Liver (tissue), 3 donors: ENCODE measurements at regions not wholly inside any gene's neighbourhood (a gene's known extent, or its start where the extent isn't known, plus 50 kb on each side); places are given as distances from the start of the nearest gene placed in this dataset.

Experiments used
- RAD21 ChIP-seq, 2 donors: IDR thresholded peaks; 2 replicates each; pipeline ENCODE4 v1.6.1; 2016; ENCODE audit warnings: antibody characterized with exemption in 2 of 2, mild to moderate bottlenecking in 2 of 2
- SP1 ChIP-seq: IDR thresholded peaks from 2 replicates; pipeline ENCODE4 v1.6.1; 2018; ENCODE audit warnings: antibody characterized with exemption, mild to moderate bottlenecking
- TF ChIP-seq, protein P1 (sequence below): fragments of 150-350 bp; IDR thresholded peaks from 2 replicates; pipeline ENCODE4 v1.5.1; 2017; ENCODE audit warnings: improper control_type of control experiment, low read depth, low read length; ENCODE audit not compliant: missing input control
- donor health status: healthy.
- donor health status: healthy.

DNA sequence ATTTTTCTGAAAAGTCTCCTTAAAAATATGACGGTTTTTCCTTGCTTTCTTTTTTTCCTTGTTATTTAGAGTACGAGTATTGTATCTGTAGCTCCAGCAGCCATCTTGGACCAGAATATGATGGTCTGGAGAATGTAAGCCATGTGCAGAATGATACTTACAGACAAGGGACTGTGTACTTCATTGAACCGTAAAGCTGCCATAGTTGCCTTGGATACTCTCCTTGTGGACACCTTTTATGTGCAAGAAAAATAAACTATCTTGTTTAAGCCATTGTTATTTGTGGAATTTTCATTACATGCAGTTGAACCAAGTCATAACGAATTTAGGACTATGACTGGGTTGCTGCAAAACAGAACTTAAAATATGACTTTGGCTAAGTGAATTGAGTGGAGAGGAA lies 485.8 kb upstream of the CITED2 start:
- TF ChIP-seq, protein P1, sequence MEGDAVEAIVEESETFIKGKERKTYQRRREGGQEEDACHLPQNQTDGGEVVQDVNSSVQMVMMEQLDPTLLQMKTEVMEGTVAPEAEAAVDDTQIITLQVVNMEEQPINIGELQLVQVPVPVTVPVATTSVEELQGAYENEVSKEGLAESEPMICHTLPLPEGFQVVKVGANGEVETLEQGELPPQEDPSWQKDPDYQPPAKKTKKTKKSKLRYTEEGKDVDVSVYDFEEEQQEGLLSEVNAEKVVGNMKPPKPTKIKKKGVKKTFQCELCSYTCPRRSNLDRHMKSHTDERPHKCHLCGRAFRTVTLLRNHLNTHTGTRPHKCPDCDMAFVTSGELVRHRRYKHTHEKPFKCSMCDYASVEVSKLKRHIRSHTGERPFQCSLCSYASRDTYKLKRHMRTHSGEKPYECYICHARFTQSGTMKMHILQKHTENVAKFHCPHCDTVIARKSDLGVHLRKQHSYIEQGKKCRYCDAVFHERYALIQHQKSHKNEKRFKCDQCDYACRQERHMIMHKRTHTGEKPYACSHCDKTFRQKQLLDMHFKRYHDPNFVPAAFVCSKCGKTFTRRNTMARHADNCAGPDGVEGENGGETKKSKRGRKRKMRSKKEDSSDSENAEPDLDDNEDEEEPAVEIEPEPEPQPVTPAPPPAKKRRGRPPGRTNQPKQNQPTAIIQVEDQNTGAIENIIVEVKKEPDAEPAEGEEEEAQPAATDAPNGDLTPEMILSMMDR: no peak
- TF ChIP-seq RAD21 (IDR thresholded peaks at IDR 0.05) (no peak), SP1 (no peak)
